ENCODE measurements at regions not wholly inside any gene's neighbourhood (a gene's known extent, or its start where the extent isn't known, plus 50 kb on each side); places are given as distances from the start of the nearest gene placed in this dataset.

DNA sequence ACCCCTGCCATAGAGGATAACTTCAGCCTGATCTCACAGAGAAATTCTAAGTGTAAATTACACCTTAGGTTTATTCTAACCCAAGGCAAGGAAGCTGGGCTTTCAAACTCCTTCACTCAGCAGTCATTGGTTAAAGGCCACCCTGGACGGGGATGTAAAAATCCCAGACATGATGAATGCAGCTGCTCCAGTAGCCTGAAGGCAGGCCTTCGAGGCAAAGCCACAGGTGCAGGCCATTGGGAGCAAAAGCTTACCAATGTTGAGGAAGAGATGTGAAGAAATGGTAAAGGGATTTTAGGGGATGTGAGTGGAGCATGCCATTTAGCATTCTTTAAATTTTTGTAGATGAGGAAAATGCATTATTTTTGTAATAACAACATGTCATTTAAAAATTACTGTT, 514.4 kb downstream of the XYLT1 start:
- TF ChIP-seq, protein P1, sequence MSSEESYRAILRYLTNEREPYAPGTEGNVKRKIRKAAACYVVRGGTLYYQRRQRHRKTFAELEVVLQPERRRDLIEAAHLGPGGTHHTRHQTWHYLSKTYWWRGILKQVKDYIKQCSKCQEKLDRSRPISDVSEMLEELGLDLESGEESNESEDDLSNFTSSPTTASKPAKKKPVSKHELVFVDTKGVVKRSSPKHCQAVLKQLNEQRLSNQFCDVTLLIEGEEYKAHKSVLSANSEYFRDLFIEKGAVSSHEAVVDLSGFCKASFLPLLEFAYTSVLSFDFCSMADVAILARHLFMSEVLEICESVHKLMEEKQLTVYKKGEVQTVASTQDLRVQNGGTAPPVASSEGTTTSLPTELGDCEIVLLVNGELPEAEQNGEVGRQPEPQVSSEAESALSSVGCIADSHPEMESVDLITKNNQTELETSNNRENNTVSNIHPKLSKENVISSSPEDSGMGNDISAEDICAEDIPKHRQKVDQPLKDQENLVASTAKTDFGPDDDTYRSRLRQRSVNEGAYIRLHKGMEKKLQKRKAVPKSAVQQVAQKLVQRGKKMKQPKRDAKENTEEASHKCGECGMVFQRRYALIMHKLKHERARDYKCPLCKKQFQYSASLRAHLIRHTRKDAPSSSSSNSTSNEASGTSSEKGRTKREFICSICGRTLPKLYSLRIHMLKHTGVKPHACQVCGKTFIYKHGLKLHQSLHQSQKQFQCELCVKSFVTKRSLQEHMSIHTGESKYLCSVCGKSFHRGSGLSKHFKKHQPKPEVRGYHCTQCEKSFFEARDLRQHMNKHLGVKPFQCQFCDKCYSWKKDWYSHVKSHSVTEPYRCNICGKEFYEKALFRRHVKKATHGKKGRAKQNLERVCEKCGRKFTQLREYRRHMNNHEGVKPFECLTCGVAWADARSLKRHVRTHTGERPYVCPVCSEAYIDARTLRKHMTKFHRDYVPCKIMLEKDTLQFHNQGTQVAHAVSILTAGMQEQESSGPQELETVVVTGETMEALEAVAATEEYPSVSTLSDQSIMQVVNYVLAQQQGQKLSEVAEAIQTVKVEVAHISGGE (tag by site-specific recombination; conservative IDR thresholded peaks at IDR 0.05; ENCODE audit: low read depth), result no peak
- TF ChIP-seq ZNF140 (tag by site-specific recombination; IDR thresholded peaks at IDR 0.05) (no peak), ZNF324 (tag by site-specific recombination; IDR thresholded peaks at IDR 0.05) (no peak), ZNF768 (tag by site-specific recombination; IDR thresholded peaks at IDR 0.05) (no peak), ZBTB1 (tag by site-specific recombination; IDR thresholded peaks at IDR 0.05) (no peak), ZNF670 (tag by site-specific recombination; IDR thresholded peaks at IDR 0.05; ENCODE audit: low read depth) (no peak), YY1 (tag by site-specific recombination; IDR thresholded peaks at IDR 0.05) (no peak)
- TF ChIP-seq, protein P2, sequence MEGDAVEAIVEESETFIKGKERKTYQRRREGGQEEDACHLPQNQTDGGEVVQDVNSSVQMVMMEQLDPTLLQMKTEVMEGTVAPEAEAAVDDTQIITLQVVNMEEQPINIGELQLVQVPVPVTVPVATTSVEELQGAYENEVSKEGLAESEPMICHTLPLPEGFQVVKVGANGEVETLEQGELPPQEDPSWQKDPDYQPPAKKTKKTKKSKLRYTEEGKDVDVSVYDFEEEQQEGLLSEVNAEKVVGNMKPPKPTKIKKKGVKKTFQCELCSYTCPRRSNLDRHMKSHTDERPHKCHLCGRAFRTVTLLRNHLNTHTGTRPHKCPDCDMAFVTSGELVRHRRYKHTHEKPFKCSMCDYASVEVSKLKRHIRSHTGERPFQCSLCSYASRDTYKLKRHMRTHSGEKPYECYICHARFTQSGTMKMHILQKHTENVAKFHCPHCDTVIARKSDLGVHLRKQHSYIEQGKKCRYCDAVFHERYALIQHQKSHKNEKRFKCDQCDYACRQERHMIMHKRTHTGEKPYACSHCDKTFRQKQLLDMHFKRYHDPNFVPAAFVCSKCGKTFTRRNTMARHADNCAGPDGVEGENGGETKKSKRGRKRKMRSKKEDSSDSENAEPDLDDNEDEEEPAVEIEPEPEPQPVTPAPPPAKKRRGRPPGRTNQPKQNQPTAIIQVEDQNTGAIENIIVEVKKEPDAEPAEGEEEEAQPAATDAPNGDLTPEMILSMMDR (tag by site-specific recombination; IDR thresholded peaks at IDR 0.05), result no peak
- TF ChIP-seq, protein P3, sequence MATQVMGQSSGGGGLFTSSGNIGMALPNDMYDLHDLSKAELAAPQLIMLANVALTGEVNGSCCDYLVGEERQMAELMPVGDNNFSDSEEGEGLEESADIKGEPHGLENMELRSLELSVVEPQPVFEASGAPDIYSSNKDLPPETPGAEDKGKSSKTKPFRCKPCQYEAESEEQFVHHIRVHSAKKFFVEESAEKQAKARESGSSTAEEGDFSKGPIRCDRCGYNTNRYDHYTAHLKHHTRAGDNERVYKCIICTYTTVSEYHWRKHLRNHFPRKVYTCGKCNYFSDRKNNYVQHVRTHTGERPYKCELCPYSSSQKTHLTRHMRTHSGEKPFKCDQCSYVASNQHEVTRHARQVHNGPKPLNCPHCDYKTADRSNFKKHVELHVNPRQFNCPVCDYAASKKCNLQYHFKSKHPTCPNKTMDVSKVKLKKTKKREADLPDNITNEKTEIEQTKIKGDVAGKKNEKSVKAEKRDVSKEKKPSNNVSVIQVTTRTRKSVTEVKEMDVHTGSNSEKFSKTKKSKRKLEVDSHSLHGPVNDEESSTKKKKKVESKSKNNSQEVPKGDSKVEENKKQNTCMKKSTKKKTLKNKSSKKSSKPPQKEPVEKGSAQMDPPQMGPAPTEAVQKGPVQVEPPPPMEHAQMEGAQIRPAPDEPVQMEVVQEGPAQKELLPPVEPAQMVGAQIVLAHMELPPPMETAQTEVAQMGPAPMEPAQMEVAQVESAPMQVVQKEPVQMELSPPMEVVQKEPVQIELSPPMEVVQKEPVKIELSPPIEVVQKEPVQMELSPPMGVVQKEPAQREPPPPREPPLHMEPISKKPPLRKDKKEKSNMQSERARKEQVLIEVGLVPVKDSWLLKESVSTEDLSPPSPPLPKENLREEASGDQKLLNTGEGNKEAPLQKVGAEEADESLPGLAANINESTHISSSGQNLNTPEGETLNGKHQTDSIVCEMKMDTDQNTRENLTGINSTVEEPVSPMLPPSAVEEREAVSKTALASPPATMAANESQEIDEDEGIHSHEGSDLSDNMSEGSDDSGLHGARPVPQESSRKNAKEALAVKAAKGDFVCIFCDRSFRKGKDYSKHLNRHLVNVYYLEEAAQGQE (tag by site-specific recombination; IDR thresholded peaks at IDR 0.05), result no peak

All from HEK293 (cell line).